ENCODE measurements at regions not wholly inside any gene's neighbourhood (a gene's known extent, or its start where the extent isn't known, plus 50 kb on each side); places are given as distances from the start of the nearest gene placed in this dataset.

DNA sequence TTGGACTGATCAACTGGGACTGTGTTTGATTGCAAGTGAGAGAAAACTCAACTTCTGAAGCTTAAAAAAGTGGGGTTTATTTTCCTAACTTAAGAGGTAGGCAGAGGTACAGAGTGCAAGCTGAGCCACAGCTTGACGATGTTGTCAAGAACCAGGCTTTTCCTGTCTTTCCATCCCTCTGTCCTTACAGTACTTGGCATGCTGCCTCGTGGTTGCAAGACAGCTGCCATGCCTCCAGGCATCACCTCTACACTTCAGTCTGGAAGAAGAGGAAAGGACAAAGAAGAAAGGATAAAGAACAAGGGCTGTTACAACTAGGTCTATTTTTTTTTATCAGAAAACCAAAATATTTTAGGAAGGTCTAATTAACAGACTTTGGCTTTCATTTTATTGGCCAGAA lies 51.8 kb upstream of the GALNT15 start:
- H3K56ac ChIP-seq (ENCODE audit: insufficient read length, low read depth, low read length): no peak overlapping the region
- Mint-ChIP-seq H3K9me3 (no peaks in the 10 kb centered on the region), H3K4me3 (no peak overlapping the region), H3K36me3 (ENCODE audit: insufficient read depth in 1 of 3, low read depth in 3 of 3) (no peaks in the 10 kb centered on the region), H3K27ac (no peak overlapping the region), H3K4me1 (peaks cover 7 to 8% of the 10 kb centered on the region in 2 experiments; a peak in 3 of 4 replicates), H3K27me3 (ENCODE audit: low read depth) (no peaks in the 10 kb centered on the region; the same call in 1 of the 2 replicates)
- DNase-seq: no peak
- H3K27me3 ChIP-seq (ENCODE audit: insufficient read depth, low read length): no peaks in the 10 kb centered on the region
- no peaks in the 10 kb centered on the region for H3K9me3 ChIP-seq (ENCODE audit: control insufficient read depth, low read depth, low read length)
- no peak overlapping the region for H3K4me2 ChIP-seq (ENCODE audit: insufficient read depth, insufficient read length, low read length)
- H2BK20ac ChIP-seq (ENCODE audit: low read depth, low read length, poor library complexity, severe bottlenecking): no peak overlapping the region
- no peak overlapping the region for H2BK15ac ChIP-seq (ENCODE audit: low read depth, low read length)
- no peak overlapping the region for H4K5ac ChIP-seq (ENCODE audit: insufficient read length, low read depth, low read length)
- no peaks in the 10 kb centered on the region for H3K23me2 ChIP-seq (ENCODE audit: insufficient read length, low read depth, low read length, poor library complexity, severe bottlenecking)
- H3T11ph ChIP-seq (ENCODE audit: low read length): no peak overlapping the region
- no peak overlapping the region for H3K4ac ChIP-seq (ENCODE audit: low read depth, low read length)
- no peak overlapping the region for H4K91ac ChIP-seq (ENCODE audit: insufficient read length, low read depth, low read length)
- H2AFZ ChIP-seq (ENCODE audit: low read length): no peak overlapping the region
- H2BK5ac ChIP-seq (ENCODE audit: insufficient read length, low read length): no peak overlapping the region
- H3K4me1 ChIP-seq (ENCODE audit: insufficient read depth, low read length): no peaks in the 10 kb centered on the region
- no peak overlapping the region for H4K8ac ChIP-seq (replicated peaks; ENCODE audit: insufficient read length, low read depth, low read length)
- TF ChIP-seq, protein P1, sequence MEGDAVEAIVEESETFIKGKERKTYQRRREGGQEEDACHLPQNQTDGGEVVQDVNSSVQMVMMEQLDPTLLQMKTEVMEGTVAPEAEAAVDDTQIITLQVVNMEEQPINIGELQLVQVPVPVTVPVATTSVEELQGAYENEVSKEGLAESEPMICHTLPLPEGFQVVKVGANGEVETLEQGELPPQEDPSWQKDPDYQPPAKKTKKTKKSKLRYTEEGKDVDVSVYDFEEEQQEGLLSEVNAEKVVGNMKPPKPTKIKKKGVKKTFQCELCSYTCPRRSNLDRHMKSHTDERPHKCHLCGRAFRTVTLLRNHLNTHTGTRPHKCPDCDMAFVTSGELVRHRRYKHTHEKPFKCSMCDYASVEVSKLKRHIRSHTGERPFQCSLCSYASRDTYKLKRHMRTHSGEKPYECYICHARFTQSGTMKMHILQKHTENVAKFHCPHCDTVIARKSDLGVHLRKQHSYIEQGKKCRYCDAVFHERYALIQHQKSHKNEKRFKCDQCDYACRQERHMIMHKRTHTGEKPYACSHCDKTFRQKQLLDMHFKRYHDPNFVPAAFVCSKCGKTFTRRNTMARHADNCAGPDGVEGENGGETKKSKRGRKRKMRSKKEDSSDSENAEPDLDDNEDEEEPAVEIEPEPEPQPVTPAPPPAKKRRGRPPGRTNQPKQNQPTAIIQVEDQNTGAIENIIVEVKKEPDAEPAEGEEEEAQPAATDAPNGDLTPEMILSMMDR (conservative IDR thresholded peaks at IDR 0.05): no peak
- no peak overlapping the region for H2AK5ac ChIP-seq (ENCODE audit: insufficient read length, low read length)
- no peak overlapping the region for H2BK120ac ChIP-seq (ENCODE audit: low read depth, low read length, poor library complexity, severe bottlenecking)
- H3K18ac ChIP-seq (ENCODE audit: insufficient read length, low read depth, low read length): no peak overlapping the region
- H3K79me1 ChIP-seq (ENCODE audit: insufficient read depth, low read depth, low read length, poor library complexity, severe bottlenecking): no peaks in the 10 kb centered on the region
- H3K23ac ChIP-seq (ENCODE audit: insufficient read length, low read depth, low read length): no peak overlapping the region
- H3K14ac ChIP-seq (ENCODE audit: insufficient read depth, low read length): no peak overlapping the region
- H3K9ac ChIP-seq (ENCODE audit: extremely low read depth, insufficient read length, low read length): no peak overlapping the region
- no peaks in the 10 kb centered on the region for H3K79me2 ChIP-seq (ENCODE audit: insufficient read depth, low read length)
- no peaks in the 10 kb centered on the region for H4K20me1 ChIP-seq (ENCODE audit: control insufficient read depth, insufficient read depth, insufficient read length)
- H3K27ac ChIP-seq (ENCODE audit: insufficient read length, low read depth, low read length): no peak overlapping the region
- H2BK12ac ChIP-seq (ENCODE audit: insufficient read length, low read depth, low read length): no peak overlapping the region
- WGBS (ENCODE audit: extremely low coverage, insufficient read length, low lambda C conversion rate): no CpG with 5 or more reads among the region's 2 CpGs
